WTC11 (cell line): ENCODE measurements at regions not wholly inside any gene's neighbourhood (a gene's known extent, or its start where the extent isn't known, plus 50 kb on each side); places are given as distances from the start of the nearest gene placed in this dataset.
"Not testable (repeated sequence)": the region's sequence is repeated elsewhere in the genome, so short reads cannot be mapped to it uniquely, and the experiment has no call there.

Source experiments
- ETV6 ChIP-seq: sonication (generic); formaldehyde crosslinking; IDR thresholded peaks from 2 replicates; pipeline ENCODE4 v1.8.1; 2022; ENCODE audit warnings: mild to moderate bottlenecking, missing genetic modification reagents
- KAT7 ChIP-seq: sonication (generic); formaldehyde crosslinking; IDR thresholded peaks from 2 replicates; pipeline ENCODE4 v1.8.1; 2023; ENCODE audit warnings: missing genetic modification reagents, mild to moderate bottlenecking, borderline replicate concordance
- TF ChIP-seq, protein P1 (sequence below): fragments of 200-600 bp; IDR thresholded peaks from 2 replicates; pipeline ENCODE4 v1.8.0; 2022; ENCODE audit warnings: antibody characterized with exemption
- TF ChIP-seq, protein P2 (sequence below): sonication (generic); formaldehyde crosslinking; IDR thresholded peaks from 2 replicates; pipeline ENCODE4 v1.8.1; 2023; ENCODE audit warnings: mild to moderate bottlenecking, moderate library complexity, missing genetic modification reagents

DNA sequence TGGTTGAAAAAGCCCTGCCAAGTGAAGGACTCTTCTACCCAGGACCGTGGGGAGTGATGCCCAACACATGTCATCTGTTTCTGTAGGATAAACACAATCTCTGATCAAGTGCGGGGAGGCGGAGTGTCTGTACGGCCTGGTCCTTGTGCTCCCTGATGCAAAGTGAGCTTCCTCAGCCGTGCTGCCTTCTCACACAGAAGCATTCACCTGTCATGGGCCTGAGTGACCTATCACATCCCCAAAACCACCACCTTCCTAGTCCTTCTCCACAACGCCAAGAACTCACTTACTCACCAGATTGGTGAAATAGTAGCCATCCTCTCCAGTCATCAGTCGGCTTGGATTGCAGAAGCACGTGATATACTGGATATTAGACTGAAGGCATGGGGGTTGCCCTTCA, 74.4 kb upstream of the KCTD7 start:
- TF ChIP-seq ETV6, KAT7 (CRISPR knock-in tag): not testable (repeated sequence)
- TF ChIP-seq, protein P1, sequence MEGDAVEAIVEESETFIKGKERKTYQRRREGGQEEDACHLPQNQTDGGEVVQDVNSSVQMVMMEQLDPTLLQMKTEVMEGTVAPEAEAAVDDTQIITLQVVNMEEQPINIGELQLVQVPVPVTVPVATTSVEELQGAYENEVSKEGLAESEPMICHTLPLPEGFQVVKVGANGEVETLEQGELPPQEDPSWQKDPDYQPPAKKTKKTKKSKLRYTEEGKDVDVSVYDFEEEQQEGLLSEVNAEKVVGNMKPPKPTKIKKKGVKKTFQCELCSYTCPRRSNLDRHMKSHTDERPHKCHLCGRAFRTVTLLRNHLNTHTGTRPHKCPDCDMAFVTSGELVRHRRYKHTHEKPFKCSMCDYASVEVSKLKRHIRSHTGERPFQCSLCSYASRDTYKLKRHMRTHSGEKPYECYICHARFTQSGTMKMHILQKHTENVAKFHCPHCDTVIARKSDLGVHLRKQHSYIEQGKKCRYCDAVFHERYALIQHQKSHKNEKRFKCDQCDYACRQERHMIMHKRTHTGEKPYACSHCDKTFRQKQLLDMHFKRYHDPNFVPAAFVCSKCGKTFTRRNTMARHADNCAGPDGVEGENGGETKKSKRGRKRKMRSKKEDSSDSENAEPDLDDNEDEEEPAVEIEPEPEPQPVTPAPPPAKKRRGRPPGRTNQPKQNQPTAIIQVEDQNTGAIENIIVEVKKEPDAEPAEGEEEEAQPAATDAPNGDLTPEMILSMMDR = not testable (repeated sequence)
- TF ChIP-seq, protein P2, sequence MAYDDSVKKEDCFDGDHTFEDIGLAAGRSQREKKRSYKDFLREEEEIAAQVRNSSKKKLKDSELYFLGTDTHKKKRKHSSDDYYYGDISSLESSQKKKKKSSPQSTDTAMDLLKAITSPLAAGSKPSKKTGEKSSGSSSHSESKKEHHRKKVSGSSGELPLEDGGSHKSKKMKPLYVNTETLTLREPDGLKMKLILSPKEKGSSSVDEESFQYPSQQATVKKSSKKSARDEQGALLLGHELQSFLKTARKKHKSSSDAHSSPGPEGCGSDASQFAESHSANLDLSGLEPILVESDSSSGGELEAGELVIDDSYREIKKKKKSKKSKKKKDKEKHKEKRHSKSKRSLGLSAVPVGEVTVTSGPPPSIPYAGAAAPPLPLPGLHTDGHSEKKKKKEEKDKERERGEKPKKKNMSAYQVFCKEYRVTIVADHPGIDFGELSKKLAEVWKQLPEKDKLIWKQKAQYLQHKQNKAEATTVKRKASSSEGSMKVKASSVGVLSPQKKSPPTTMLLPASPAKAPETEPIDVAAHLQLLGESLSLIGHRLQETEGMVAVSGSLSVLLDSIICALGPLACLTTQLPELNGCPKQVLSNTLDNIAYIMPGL = not testable (repeated sequence)
